ENCODE measurements at regions not wholly inside any gene's neighbourhood (a gene's known extent, or its start where the extent isn't known, plus 50 kb on each side); places are given as distances from the start of the nearest gene placed in this dataset.

DNA sequence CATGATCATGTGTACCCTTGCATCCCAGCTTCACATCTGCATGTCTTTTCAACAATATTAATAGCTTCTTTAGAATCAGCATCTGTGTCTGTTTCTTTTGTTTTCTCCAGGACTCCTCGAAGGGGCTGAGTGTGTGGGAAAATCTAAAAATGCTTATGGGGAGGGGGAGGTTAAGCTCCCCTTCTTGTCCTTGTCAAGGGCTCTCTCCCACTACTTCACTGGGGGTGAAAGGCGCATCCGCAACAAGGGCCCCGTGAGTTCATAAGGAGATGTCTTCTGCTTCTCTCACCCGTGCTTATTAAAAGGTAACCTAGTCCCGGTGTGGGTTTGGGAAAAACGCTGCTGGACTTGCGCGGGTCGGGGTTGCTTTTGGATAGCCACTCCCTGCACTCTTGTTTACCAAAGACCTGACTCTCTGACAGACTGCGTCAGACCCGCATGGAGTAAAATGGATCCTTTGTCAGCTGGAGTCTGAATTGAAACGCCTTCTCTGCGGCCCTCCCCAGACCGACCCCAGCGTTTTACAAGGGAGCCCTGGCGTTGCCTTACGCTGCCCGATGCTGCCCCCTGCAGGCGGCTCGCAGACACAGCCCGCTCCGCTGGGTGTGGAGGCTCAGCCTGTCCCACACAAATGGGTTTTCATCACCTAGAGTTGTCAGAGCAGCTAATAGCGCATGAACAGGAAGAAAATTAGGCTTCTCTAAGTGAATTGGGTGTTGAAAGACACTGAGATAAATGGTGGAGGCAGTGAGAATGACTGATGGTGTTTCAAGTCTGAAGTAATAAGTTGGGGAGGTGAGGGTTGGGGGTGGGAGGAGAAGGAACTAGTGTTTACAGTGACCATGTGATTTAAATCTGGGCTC lies 53.8 kb downstream of the IER5 start:
- H3K36me3 ChIP-seq (replicated peaks in 1 of 2; ENCODE audit: control insufficient read depth in 1 of 2, insufficient read depth in 2 of 2, low read length in 2 of 2) = no peaks in the 10 kb centered on the region
- H3K27ac ChIP-seq (ENCODE audit: low read depth in 1 of 2, low read length in 2 of 2) = peak overlapping the region in 1 of 2 donors; percentile 54
- intact Hi-C loops (cut with micrococcal nuclease) = loop anchor here (2.0 to 5.0 kb wide), 5 partner anchors 35 to 120 kb away; partner anchors contain the start of gene STX6 (in 1 of the 2)
- peak; percentile 80 to 85 (median 82) for DNase-seq
- H3K9me3 ChIP-seq (replicated peaks in 1 of 2; ENCODE audit: control insufficient read depth in 1 of 2, insufficient read depth in 1 of 2, low read length in 2 of 2) = no peaks in the 10 kb centered on the region
- H3K79me2 ChIP-seq (ENCODE audit: insufficient read depth, low read length) = no peaks in the 10 kb centered on the region
- 28% methylated on average over 18 of the region's 24 CpGs for WGBS (ENCODE audit: insufficient coverage)
- peak overlapping the region; percentile 63 for H3K4me2 ChIP-seq (replicated peaks; ENCODE audit: extremely low read depth, low read length, poor library complexity, severe bottlenecking)
- TF ChIP-seq CTCF (IDR thresholded peaks at IDR 0.05) = peak; percentile 88
- H3K4me1 Mint-ChIP-seq = peaks cover 59% of the 10 kb centered on the region
- H3K9ac ChIP-seq (ENCODE audit: insufficient read depth, low read length, poor library complexity, severe bottlenecking) = no peak overlapping the region
- no peaks in the 10 kb centered on the region for H4K20me1 ChIP-seq (ENCODE audit: insufficient read depth, low read length)
- peaks cover 39 to 48% of the 10 kb centered on the region in 2 donors for H3K4me1 ChIP-seq (ENCODE audit: control insufficient read depth in 1 of 2, insufficient read depth in 2 of 2, low read length in 2 of 2)
- H3K27ac Mint-ChIP-seq = peak overlapping the region; percentile 51 to 91 (median 82)
- peaks cover 2 to 8% of the 10 kb centered on the region in 2 donors for H3K36me3 Mint-ChIP-seq
- H3K27me3 ChIP-seq (ENCODE audit: control insufficient read depth in 2 of 2, insufficient read depth in 2 of 2, low read length in 2 of 2) = no peaks in the 10 kb centered on the region
- peaks cover 1 to 6% (median 5%) of the 10 kb centered on the region in 3 donors for H3K27me3 Mint-ChIP-seq (ENCODE audit: low read depth in 3 of 3)
- H3K4me3 ChIP-seq (replicated peaks in 1 of 3; ENCODE audit: low read depth in 2 of 3, low read length in 3 of 3) = peak overlapping the region in 1 of 3 experiments; percentile 45
- H3K9me3 Mint-ChIP-seq = peaks cover 0 to 5% (median 2%) of the 10 kb centered on the region in 7 donors
- H2AFZ ChIP-seq (ENCODE audit: insufficient read depth, low read depth, low read length, poor library complexity, severe bottlenecking) = no peak overlapping the region
- H3K4me3 Mint-ChIP-seq = peak overlapping the region; percentile 64 to 65

GRCh38 chr1:181143102-181143859 lies 54.8 kb downstream of the IER5 start:
- TF ChIP-seq CTCF (IDR thresholded peaks at IDR 0.05) = no peak
- Histone ChIP-seq H3K4me3 (replicated peaks in 1 of 3; ENCODE audit: low read depth in 2 of 3, low read length in 3 of 3) (no peak overlapping the region), H3K4me1 (ENCODE audit: control insufficient read depth in 1 of 2, insufficient read depth in 2 of 2, low read length in 2 of 2) (peaks cover 37 to 42% of the 10 kb centered on the region in 2 donors), H3K79me2 (ENCODE audit: insufficient read depth, low read length) (no peaks in the 10 kb centered on the region), H3K4me2 (replicated peaks; ENCODE audit: extremely low read depth, low read length, poor library complexity, severe bottlenecking) (no peak overlapping the region), H4K20me1 (ENCODE audit: insufficient read depth, low read length) (no peaks in the 10 kb centered on the region), H3K27me3 (ENCODE audit: control insufficient read depth in 2 of 2, insufficient read depth in 2 of 2, low read length in 2 of 2) (no peaks in the 10 kb centered on the region), H2AFZ (ENCODE audit: insufficient read depth, low read depth, low read length, poor library complexity, severe bottlenecking) (no peak overlapping the region), H3K9ac (ENCODE audit: insufficient read depth, low read length, poor library complexity, severe bottlenecking) (no peak overlapping the region), H3K27ac (ENCODE audit: low read depth in 1 of 2, low read length in 2 of 2) (no peak overlapping the region), H3K9me3 (replicated peaks in 1 of 2; ENCODE audit: control insufficient read depth in 1 of 2, insufficient read depth in 1 of 2, low read length in 2 of 2) (no peaks in the 10 kb centered on the region), H3K36me3 (replicated peaks in 1 of 2; ENCODE audit: control insufficient read depth in 1 of 2, insufficient read depth in 2 of 2, low read length in 2 of 2) (no peaks in the 10 kb centered on the region)
- no peak for DNase-seq
- H3K4me1 Mint-ChIP-seq = peaks cover 53% of the 10 kb centered on the region
- H3K9me3 Mint-ChIP-seq = peaks cover 0 to 5% (median 2%) of the 10 kb centered on the region in 7 donors
- H3K27me3 Mint-ChIP-seq (ENCODE audit: low read depth in 3 of 3) = peaks cover 1 to 7% (median 5%) of the 10 kb centered on the region in 3 donors
- no peak overlapping the region for H3K4me3 Mint-ChIP-seq
- intact Hi-C loops (cut with micrococcal nuclease) = loop anchor here (2.0 to 5.0 kb wide), 5 partner anchors 36 to 121 kb away; partner anchors contain the start of gene STX6 (in 1 of the 2)
- WGBS (ENCODE audit: insufficient coverage) = 73% methylated on average over 2 of the region's 5 CpGs
- peak overlapping the region in 3 of 7 donors; percentile 2 to 46 (median 26) for H3K27ac Mint-ChIP-seq
- H3K36me3 Mint-ChIP-seq = peaks cover 0 to 2% of the 10 kb centered on the region in 2 donors

Measured in CD14-positive monocyte (primary cell).